Lower leg skin (tissue), 4 donors: ENCODE measurements at regions not wholly inside any gene's neighbourhood (a gene's known extent, or its start where the extent isn't known, plus 50 kb on each side); places are given as distances from the start of the nearest gene placed in this dataset.
A peak's percentile ranks its signal among the peaks of the same experiment; 100 is the strongest.

Experiments used
- DNase-seq, 2 donors: peaks; one replicate each; pipeline ENCODE4 v3.0.0-alpha.2; 2019; ENCODE audit warnings: low spot score in 2 of 2
- H3K4me3 ChIP-seq: fragments of 200-600 bp; sonication (generic); 2 replicates; pipeline ENCODE4 v1.5.1; 2017; ENCODE audit warnings: mild to moderate bottlenecking, low read depth; ENCODE audit not compliant: poor library complexity, severe bottlenecking
- POLR2A ChIP-seq, 2 donors: fragments of 450-650 bp; IDR thresholded peaks; one replicate each; pipeline ENCODE4 v1.6.1; 2016 to 2017; ENCODE audit warnings: antibody characterized with exemption in 2 of 2, mild to moderate bottlenecking in 1 of 2, moderate library complexity in 1 of 2
- WGBS, 2 donors: methylation state at CpG; one replicate each; pipeline ENCODE4 v1.1.5; 2018; 5-methylcytosine and 5-hydroxymethylcytosine counted together
- intact Hi-C: fragments of 100-400 bp; cut with DNase I; formaldehyde crosslinking; loops from one replicate; pipeline ENCODE4 v1.15.0; 2023; ENCODE audit warnings: low total_unique reads
- TF ChIP-seq, protein P1 (sequence below), 3 donors: fragments of 450-650 bp; IDR thresholded peaks; one replicate each; pipeline ENCODE4 v1.5.1; 2016; ENCODE audit warnings: antibody characterized with exemption in 3 of 3, mild to moderate bottlenecking in 3 of 3, moderate library complexity in 2 of 3

DNA sequence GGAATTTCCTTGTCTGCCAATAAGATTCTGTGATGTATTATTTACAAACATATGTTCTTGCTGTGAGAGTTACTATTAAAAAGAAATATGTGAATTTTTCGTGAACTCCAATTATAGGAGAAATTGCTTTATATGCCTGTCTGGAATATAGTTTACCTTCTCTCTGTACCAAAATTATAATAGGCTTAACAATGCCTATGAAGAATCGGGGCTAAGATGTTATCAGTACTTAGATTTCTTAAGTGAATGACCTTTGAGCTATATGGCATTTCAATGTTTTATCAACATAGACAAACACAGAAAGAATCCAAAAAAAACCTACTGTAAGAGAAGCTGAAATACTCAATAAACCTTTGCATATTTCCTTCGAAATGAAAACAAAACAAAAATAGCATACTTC is 323.1 kb upstream of the ADAMTS5 start:
- DNase-seq: no peak
- intact Hi-C loops: no loop called here
- H3K4me3 ChIP-seq: no peak overlapping the region
- no peak for TF ChIP-seq POLR2A (IDR thresholded peaks at IDR 0.05)
- TF ChIP-seq, protein P1, sequence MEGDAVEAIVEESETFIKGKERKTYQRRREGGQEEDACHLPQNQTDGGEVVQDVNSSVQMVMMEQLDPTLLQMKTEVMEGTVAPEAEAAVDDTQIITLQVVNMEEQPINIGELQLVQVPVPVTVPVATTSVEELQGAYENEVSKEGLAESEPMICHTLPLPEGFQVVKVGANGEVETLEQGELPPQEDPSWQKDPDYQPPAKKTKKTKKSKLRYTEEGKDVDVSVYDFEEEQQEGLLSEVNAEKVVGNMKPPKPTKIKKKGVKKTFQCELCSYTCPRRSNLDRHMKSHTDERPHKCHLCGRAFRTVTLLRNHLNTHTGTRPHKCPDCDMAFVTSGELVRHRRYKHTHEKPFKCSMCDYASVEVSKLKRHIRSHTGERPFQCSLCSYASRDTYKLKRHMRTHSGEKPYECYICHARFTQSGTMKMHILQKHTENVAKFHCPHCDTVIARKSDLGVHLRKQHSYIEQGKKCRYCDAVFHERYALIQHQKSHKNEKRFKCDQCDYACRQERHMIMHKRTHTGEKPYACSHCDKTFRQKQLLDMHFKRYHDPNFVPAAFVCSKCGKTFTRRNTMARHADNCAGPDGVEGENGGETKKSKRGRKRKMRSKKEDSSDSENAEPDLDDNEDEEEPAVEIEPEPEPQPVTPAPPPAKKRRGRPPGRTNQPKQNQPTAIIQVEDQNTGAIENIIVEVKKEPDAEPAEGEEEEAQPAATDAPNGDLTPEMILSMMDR (IDR thresholded peaks at IDR 0.05): no peak
- WGBS, 2 donors: 57 to 61% methylated on average over 3 of the region's 3 CpGs

DNA sequence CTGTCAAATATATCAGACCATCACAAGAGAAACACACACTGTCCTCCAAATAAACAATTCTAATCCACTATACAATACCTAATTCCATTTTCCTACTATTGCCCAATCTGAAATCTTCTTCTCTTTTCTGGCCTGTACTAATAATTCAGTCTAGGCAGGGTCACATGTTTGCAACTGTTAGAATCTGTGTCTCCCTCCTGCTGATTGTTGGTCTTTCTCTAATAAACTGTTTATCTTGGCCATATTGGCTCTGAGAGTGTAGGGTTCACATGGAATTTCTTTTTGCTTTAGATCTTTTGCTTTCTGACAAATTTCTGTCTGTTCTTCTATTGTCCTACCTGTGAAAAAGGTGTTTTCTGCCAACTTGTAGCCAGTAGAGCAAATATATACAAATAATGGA is 319.9 kb upstream of the ADAMTS5 start:
- TF ChIP-seq, protein P1 (IDR thresholded peaks at IDR 0.05): no peak
- no peak for TF ChIP-seq POLR2A (IDR thresholded peaks at IDR 0.05)
- no peak overlapping the region for H3K4me3 ChIP-seq
- intact Hi-C loops: no loop called here
- DNase-seq: no peak

GRCh38 chr21:27277110-27277509 is 310.2 kb upstream of the ADAMTS5 start:
- no peak for DNase-seq

DNA sequence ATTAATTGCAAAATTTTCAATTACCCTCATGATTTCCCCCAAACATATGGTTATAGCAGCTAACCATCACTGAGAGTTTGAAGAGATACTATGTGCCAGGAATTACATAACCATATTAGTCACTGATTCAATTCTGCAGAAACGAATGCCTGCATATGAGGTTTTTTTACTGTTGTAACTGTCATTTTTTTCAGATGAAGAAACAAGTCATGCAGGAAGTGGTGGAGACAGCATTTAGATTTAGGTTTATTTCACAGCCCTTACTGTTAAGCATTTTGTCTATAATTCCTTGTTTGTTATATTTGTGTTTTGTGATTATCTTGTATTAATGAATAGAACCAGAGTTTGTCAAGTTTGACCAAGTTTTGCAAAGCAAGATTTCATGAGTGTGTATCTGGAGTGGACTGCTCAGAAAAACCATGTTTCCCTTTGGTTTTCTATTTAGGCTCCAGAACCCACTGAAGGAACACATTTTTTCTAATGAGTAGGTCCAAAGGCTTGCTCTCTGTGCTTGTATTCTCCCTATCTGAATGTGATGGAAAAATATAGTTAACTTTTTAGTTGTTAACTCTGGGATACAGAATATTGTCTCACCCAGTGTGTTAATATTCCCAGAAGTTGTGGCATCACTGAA is 308.5 kb upstream of the ADAMTS5 start:
- no peak for TF ChIP-seq POLR2A (IDR thresholded peaks at IDR 0.05)
- TF ChIP-seq, protein P1 (IDR thresholded peaks at IDR 0.05): no peak
- intact Hi-C loops: no loop called here
- WGBS, 2 donors: 0 to 5% methylated on average over 1 of the region's 1 CpG

More at GRCh38 chr21:27277110-27277509, 310.2 kb upstream of the ADAMTS5 start:
- TF ChIP-seq POLR2A (IDR thresholded peaks at IDR 0.05): no peak
- TF ChIP-seq, protein P1 (IDR thresholded peaks at IDR 0.05): no peak
- intact Hi-C loops: no loop called here
- no peak overlapping the region for H3K4me3 ChIP-seq

GRCh38 chr21:27269644-27270043 is 302.8 kb upstream of the ADAMTS5 start:
- intact Hi-C loops: no loop called here
- peak in 1 of 2 donors; percentile 25 for DNase-seq
- H3K4me3 ChIP-seq: no peak overlapping the region
- TF ChIP-seq, protein P1 (IDR thresholded peaks at IDR 0.05): no peak
- no peak for TF ChIP-seq POLR2A (IDR thresholded peaks at IDR 0.05)

More for the DNA sequence above, 308.5 kb upstream of the ADAMTS5 start:
- H3K4me3 ChIP-seq: no peak overlapping the region
- DNase-seq: no peak

DNA sequence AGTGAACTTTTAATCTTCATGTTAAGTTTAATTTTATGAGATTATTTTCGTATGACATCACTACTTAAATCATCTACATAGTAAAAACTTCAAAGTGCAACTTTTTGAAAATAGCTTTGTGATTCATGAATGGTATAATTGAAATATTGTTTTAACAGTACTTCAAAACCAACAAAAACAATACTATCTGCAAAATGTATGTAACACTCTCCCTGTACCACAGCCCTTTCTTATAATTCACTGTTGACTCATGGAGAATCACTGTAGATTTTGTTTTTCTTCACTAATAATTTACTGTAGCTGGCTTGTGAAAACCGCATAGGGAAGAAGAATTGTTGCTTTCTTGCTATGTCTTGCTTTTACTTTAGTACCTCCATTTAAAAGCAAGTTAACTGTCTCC is 301.4 kb upstream of the ADAMTS5 start:
- WGBS, 2 donors: 41 to 50% methylated on average over 2 of the region's 2 CpGs
- DNase-seq: no peak
- no peak overlapping the region for H3K4me3 ChIP-seq
- no peak for TF ChIP-seq POLR2A (IDR thresholded peaks at IDR 0.05)
- TF ChIP-seq, protein P1 (IDR thresholded peaks at IDR 0.05): no peak
- intact Hi-C loops: no loop called here
